ENCODE measurements at regions not wholly inside any gene's neighbourhood (a gene's known extent, or its start where the extent isn't known, plus 50 kb on each side); places are given as distances from the start of the nearest gene placed in this dataset.
"Not testable (repeated sequence)": the region's sequence is repeated elsewhere in the genome, so short reads cannot be mapped to it uniquely, and the experiment has no call there.

- H3K27ac ChIP-seq (ENCODE audit: low read depth, low read length) = no peak overlapping the region
- H3K4me3 ChIP-seq (ENCODE audit: low read depth, low read length) = no peak overlapping the region
- no peaks in the 10 kb centered on the region for H3K4me1 ChIP-seq (ENCODE audit: control insufficient read depth, insufficient read depth, low read length)
- H3K27me3 ChIP-seq (ENCODE audit: control insufficient read depth, insufficient read depth, low read length) = no peaks in the 10 kb centered on the region
- H3K36me3 ChIP-seq (ENCODE audit: control insufficient read depth, insufficient read depth, low read length) = no peaks in the 10 kb centered on the region
- no peak for DNase-seq (ENCODE audit: low read depth in 4 of 6, low spot score in 6 of 6)
- peaks cover 2% of the 10 kb centered on the region for H3K9me3 ChIP-seq (ENCODE audit: control insufficient read depth, insufficient read depth, low read length)
Observed at GRCh38 chr2:180891360-180891759, 89.0 kb upstream of the UBE2E3 start.

GRCh38 chr2:180890781-180891180 is 89.6 kb upstream of the UBE2E3 start:
- Histone ChIP-seq H3K36me3 (ENCODE audit: control insufficient read depth, insufficient read depth, low read length) (no peaks in the 10 kb centered on the region), H3K9me3 (ENCODE audit: control insufficient read depth, insufficient read depth, low read length) (peaks cover 2% of the 10 kb centered on the region), H3K27ac (ENCODE audit: low read depth, low read length) (no peak overlapping the region), H3K27me3 (ENCODE audit: control insufficient read depth, insufficient read depth, low read length) (no peaks in the 10 kb centered on the region), H3K4me1 (ENCODE audit: control insufficient read depth, insufficient read depth, low read length) (no peaks in the 10 kb centered on the region), H3K4me3 (ENCODE audit: low read depth, low read length) (no peak overlapping the region)
- no peak for DNase-seq (ENCODE audit: low read depth in 4 of 6, low spot score in 6 of 6)
- no CpG with 5 or more reads among the region's 1 CpG for WGBS (ENCODE audit: insufficient coverage)

- DNase-seq (ENCODE audit: low read depth in 4 of 6, low spot score in 6 of 6) = no peak
- Histone ChIP-seq H3K4me1 (ENCODE audit: control insufficient read depth, insufficient read depth, low read length) (no peaks in the 10 kb centered on the region), H3K27ac (ENCODE audit: low read depth, low read length) (no peak overlapping the region), H3K9me3 (ENCODE audit: control insufficient read depth, insufficient read depth, low read length) (peaks cover 1% of the 10 kb centered on the region), H3K4me3 (ENCODE audit: low read depth, low read length) (no peak overlapping the region), H3K27me3 (ENCODE audit: control insufficient read depth, insufficient read depth, low read length) (no peaks in the 10 kb centered on the region), H3K36me3 (ENCODE audit: control insufficient read depth, insufficient read depth, low read length) (no peaks in the 10 kb centered on the region)
Observed at GRCh38 chr2:180882959-180883358, 97.4 kb upstream of the UBE2E3 start.

- no peak for DNase-seq (ENCODE audit: low read depth in 4 of 6, low spot score in 6 of 6)
- H3K27ac ChIP-seq (ENCODE audit: low read depth, low read length) = no peak overlapping the region
- WGBS (ENCODE audit: insufficient coverage) = no CpG with 5 or more reads among the region's 3 CpGs
- H3K27me3 ChIP-seq (ENCODE audit: control insufficient read depth, insufficient read depth, low read length) = no peaks in the 10 kb centered on the region
- no peaks in the 10 kb centered on the region for H3K36me3 ChIP-seq (ENCODE audit: control insufficient read depth, insufficient read depth, low read length)
- H3K4me1 ChIP-seq (ENCODE audit: control insufficient read depth, insufficient read depth, low read length) = no peaks in the 10 kb centered on the region
- no peaks in the 10 kb centered on the region for H3K9me3 ChIP-seq (ENCODE audit: control insufficient read depth, insufficient read depth, low read length)
- no peak overlapping the region for H3K4me3 ChIP-seq (ENCODE audit: low read depth, low read length)
Observed at GRCh38 chr2:180876506-180876905, 103.9 kb upstream of the UBE2E3 start.

- no peaks in the 10 kb centered on the region for H3K4me1 ChIP-seq (ENCODE audit: control insufficient read depth, insufficient read depth, low read length)
- no peaks in the 10 kb centered on the region for H3K27me3 ChIP-seq (ENCODE audit: control insufficient read depth, insufficient read depth, low read length)
- H3K9me3 ChIP-seq (ENCODE audit: control insufficient read depth, insufficient read depth, low read length) = no peaks in the 10 kb centered on the region
- H3K36me3 ChIP-seq (ENCODE audit: control insufficient read depth, insufficient read depth, low read length) = no peaks in the 10 kb centered on the region
- WGBS (ENCODE audit: insufficient coverage) = 54% methylated on average over 12 of the region's 30 CpGs
- DNase-seq (ENCODE audit: low read depth in 4 of 6, low spot score in 6 of 6) = no peak
- H3K4me3 ChIP-seq (ENCODE audit: low read depth, low read length) = no peak overlapping the region
- H3K27ac ChIP-seq (ENCODE audit: low read depth, low read length) = no peak overlapping the region
Observed at GRCh38 chr2:180873219-180873618, 107.2 kb upstream of the UBE2E3 start.

- H3K27ac ChIP-seq (ENCODE audit: low read depth, low read length); H3K4me3 ChIP-seq (ENCODE audit: low read depth, low read length); H3K4me1 ChIP-seq (ENCODE audit: control insufficient read depth, insufficient read depth, low read length); H3K9me3 ChIP-seq (ENCODE audit: control insufficient read depth, insufficient read depth, low read length); H3K27me3 ChIP-seq (ENCODE audit: control insufficient read depth, insufficient read depth, low read length); DNase-seq (ENCODE audit: low read depth in 4 of 6, low spot score in 6 of 6); H3K36me3 ChIP-seq (ENCODE audit: control insufficient read depth, insufficient read depth, low read length): not testable (repeated sequence)
- WGBS (ENCODE audit: insufficient coverage) = 80% methylated on average over 1 of the region's 8 CpGs
Observed at GRCh38 chr2:180872781-180873180, 107.6 kb upstream of the UBE2E3 start.

GRCh38 chr2:180872255-180872654 is 108.2 kb upstream of the UBE2E3 start:
- H3K4me3 ChIP-seq (ENCODE audit: low read depth, low read length) = no peak overlapping the region
- no peaks in the 10 kb centered on the region for H3K9me3 ChIP-seq (ENCODE audit: control insufficient read depth, insufficient read depth, low read length)
- no peak overlapping the region for H3K27ac ChIP-seq (ENCODE audit: low read depth, low read length)
- no CpG with 5 or more reads among the region's 1 CpG for WGBS (ENCODE audit: insufficient coverage)
- H3K36me3 ChIP-seq (ENCODE audit: control insufficient read depth, insufficient read depth, low read length) = no peaks in the 10 kb centered on the region
- H3K4me1 ChIP-seq (ENCODE audit: control insufficient read depth, insufficient read depth, low read length) = no peaks in the 10 kb centered on the region
- no peak for DNase-seq (ENCODE audit: low read depth in 4 of 6, low spot score in 6 of 6)
- no peaks in the 10 kb centered on the region for H3K27me3 ChIP-seq (ENCODE audit: control insufficient read depth, insufficient read depth, low read length)

- 87% methylated on average over 4 of the region's 4 CpGs for WGBS (ENCODE audit: insufficient coverage)
- no peak for DNase-seq (ENCODE audit: low read depth in 4 of 6, low spot score in 6 of 6)
- H3K27ac ChIP-seq (ENCODE audit: low read depth, low read length) = no peak overlapping the region
- H3K4me1 ChIP-seq (ENCODE audit: control insufficient read depth, insufficient read depth, low read length) = no peaks in the 10 kb centered on the region
- H3K4me3 ChIP-seq (ENCODE audit: low read depth, low read length) = no peak overlapping the region
- no peaks in the 10 kb centered on the region for H3K9me3 ChIP-seq (ENCODE audit: control insufficient read depth, insufficient read depth, low read length)
- no peaks in the 10 kb centered on the region for H3K27me3 ChIP-seq (ENCODE audit: control insufficient read depth, insufficient read depth, low read length)
- no peaks in the 10 kb centered on the region for H3K36me3 ChIP-seq (ENCODE audit: control insufficient read depth, insufficient read depth, low read length)
Observed at GRCh38 chr2:180871649-180872048, 108.8 kb upstream of the UBE2E3 start.

- no peak for DNase-seq (ENCODE audit: low read depth in 4 of 6, low spot score in 6 of 6)
- Histone ChIP-seq H3K27me3 (ENCODE audit: control insufficient read depth, insufficient read depth, low read length) (no peaks in the 10 kb centered on the region), H3K4me3 (ENCODE audit: low read depth, low read length) (no peak overlapping the region), H3K36me3 (ENCODE audit: control insufficient read depth, insufficient read depth, low read length) (no peaks in the 10 kb centered on the region), H3K9me3 (ENCODE audit: control insufficient read depth, insufficient read depth, low read length) (no peaks in the 10 kb centered on the region), H3K4me1 (ENCODE audit: control insufficient read depth, insufficient read depth, low read length) (no peaks in the 10 kb centered on the region), H3K27ac (ENCODE audit: low read depth, low read length) (no peak overlapping the region)
- no CpG with 5 or more reads among the region's 2 CpGs for WGBS (ENCODE audit: insufficient coverage)
Observed at GRCh38 chr2:180849851-180850250, 130.6 kb upstream of the UBE2E3 start.

GRCh38 chr2:180848393-180848792 is 132.0 kb upstream of the UBE2E3 start:
- no peaks in the 10 kb centered on the region for H3K9me3 ChIP-seq (ENCODE audit: control insufficient read depth, insufficient read depth, low read length)
- no peak overlapping the region for H3K4me3 ChIP-seq (ENCODE audit: low read depth, low read length)
- no peaks in the 10 kb centered on the region for H3K4me1 ChIP-seq (ENCODE audit: control insufficient read depth, insufficient read depth, low read length)
- no peak overlapping the region for H3K27ac ChIP-seq (ENCODE audit: low read depth, low read length)
- no peaks in the 10 kb centered on the region for H3K27me3 ChIP-seq (ENCODE audit: control insufficient read depth, insufficient read depth, low read length)
- H3K36me3 ChIP-seq (ENCODE audit: control insufficient read depth, insufficient read depth, low read length) = no peaks in the 10 kb centered on the region
- DNase-seq (ENCODE audit: low read depth in 4 of 6, low spot score in 6 of 6) = no peak
